Activated naive CD4-positive, alpha-beta T cell treated with anti-CD3 and anti-CD28 coated beads, Interleukin-2, amount 50 U/mL, for 24 hours (primary cell): ENCODE measurements at regions not wholly inside any gene's neighbourhood (a gene's known extent, or its start where the extent isn't known, plus 50 kb on each side); places are given as distances from the start of the nearest gene placed in this dataset.

Experiments used
- H3K27ac Mint-ChIP-seq: one replicate; pipeline ENCODE4 v1.8.0; 2021; ENCODE audit warnings: mild to moderate bottlenecking, mixed read lengths
- H3K27me3 Mint-ChIP-seq: one replicate; pipeline ENCODE4 v1.8.0; 2021; ENCODE audit warnings: mixed read lengths
- H3K36me3 Mint-ChIP-seq: one replicate; pipeline ENCODE4 v1.8.0; 2021; ENCODE audit warnings: mixed read lengths
- H3K4me1 Mint-ChIP-seq: one replicate; pipeline ENCODE4 v1.8.0; 2021; ENCODE audit warnings: mixed read lengths
- H3K4me3 Mint-ChIP-seq: one replicate; pipeline ENCODE4 v1.8.0; 2021; ENCODE audit warnings: mild to moderate bottlenecking, mixed read lengths
- H3K9me3 Mint-ChIP-seq: one replicate; pipeline ENCODE4 v1.8.0; 2021; ENCODE audit warnings: mixed read lengths

- Mint-ChIP-seq H3K4me1 (no peaks in the 10 kb centered on the region), H3K36me3 (no peaks in the 10 kb centered on the region), H3K4me3 (no peak overlapping the region), H3K27ac (no peak overlapping the region), H3K27me3 (no peaks in the 10 kb centered on the region), H3K9me3 (peaks cover 29% of the 10 kb centered on the region)
These were observed 236.4 kb upstream of the SPRY2 start for GRCh38 chr13:80577285-80577684.

GRCh38 chr13:80574113-80574850, 233.4 kb upstream of the SPRY2 start:
- H3K4me3 Mint-ChIP-seq = no peak overlapping the region
- H3K36me3 Mint-ChIP-seq = no peaks in the 10 kb centered on the region
- no peaks in the 10 kb centered on the region for H3K4me1 Mint-ChIP-seq
- H3K27ac Mint-ChIP-seq = no peak overlapping the region
- H3K27me3 Mint-ChIP-seq = no peaks in the 10 kb centered on the region
- H3K9me3 Mint-ChIP-seq = peaks cover 14% of the 10 kb centered on the region

GRCh38 chr13:80572923-80573316, 232.0 kb upstream of the SPRY2 start:
- H3K27ac Mint-ChIP-seq = no peak overlapping the region
- peaks cover 8% of the 10 kb centered on the region for H3K9me3 Mint-ChIP-seq
- no peak overlapping the region for H3K4me3 Mint-ChIP-seq
- no peaks in the 10 kb centered on the region for H3K27me3 Mint-ChIP-seq
- no peaks in the 10 kb centered on the region for H3K4me1 Mint-ChIP-seq
- no peaks in the 10 kb centered on the region for H3K36me3 Mint-ChIP-seq

GRCh38 chr13:80572308-80572922, 231.5 kb upstream of the SPRY2 start:
- no peaks in the 10 kb centered on the region for H3K4me1 Mint-ChIP-seq
- H3K27ac Mint-ChIP-seq = no peak overlapping the region
- H3K4me3 Mint-ChIP-seq = no peak overlapping the region
- H3K9me3 Mint-ChIP-seq = peaks cover 10% of the 10 kb centered on the region
- H3K36me3 Mint-ChIP-seq = no peaks in the 10 kb centered on the region
- no peaks in the 10 kb centered on the region for H3K27me3 Mint-ChIP-seq

- Mint-ChIP-seq H3K27ac (no peak overlapping the region), H3K36me3 (no peaks in the 10 kb centered on the region), H3K27me3 (no peaks in the 10 kb centered on the region), H3K9me3 (peaks cover 9% of the 10 kb centered on the region), H3K4me3 (no peak overlapping the region), H3K4me1 (no peaks in the 10 kb centered on the region)
These were observed 230.7 kb upstream of the SPRY2 start for GRCh38 chr13:80571346-80572307.

GRCh38 chr13:80563439-80563838, 222.5 kb upstream of the SPRY2 start:
- no peak overlapping the region for H3K27ac Mint-ChIP-seq
- H3K4me3 Mint-ChIP-seq = no peak overlapping the region
- H3K9me3 Mint-ChIP-seq = peaks cover 4% of the 10 kb centered on the region
- H3K4me1 Mint-ChIP-seq = no peaks in the 10 kb centered on the region
- H3K27me3 Mint-ChIP-seq = no peaks in the 10 kb centered on the region
- H3K36me3 Mint-ChIP-seq = no peaks in the 10 kb centered on the region

GRCh38 chr13:80562433-80563156, 221.7 kb upstream of the SPRY2 start:
- H3K4me1 Mint-ChIP-seq = no peaks in the 10 kb centered on the region

GRCh38 chr13:80560609-80561008, 219.7 kb upstream of the SPRY2 start:
- no peaks in the 10 kb centered on the region for H3K27me3 Mint-ChIP-seq
- no peak overlapping the region for H3K4me3 Mint-ChIP-seq
- H3K9me3 Mint-ChIP-seq = no peaks in the 10 kb centered on the region
- no peak overlapping the region for H3K27ac Mint-ChIP-seq
- no peaks in the 10 kb centered on the region for H3K4me1 Mint-ChIP-seq
- H3K36me3 Mint-ChIP-seq = no peaks in the 10 kb centered on the region

More at GRCh38 chr13:80562433-80563156, 221.7 kb upstream of the SPRY2 start:
- Mint-ChIP-seq H3K36me3 (no peaks in the 10 kb centered on the region), H3K4me3 (no peak overlapping the region), H3K9me3 (no peaks in the 10 kb centered on the region), H3K27ac (no peak overlapping the region), H3K27me3 (no peaks in the 10 kb centered on the region)

GRCh38 chr13:80559944-80560343, 219.0 kb upstream of the SPRY2 start:
- Mint-ChIP-seq H3K27me3 (no peaks in the 10 kb centered on the region), H3K4me1 (no peaks in the 10 kb centered on the region), H3K9me3 (no peaks in the 10 kb centered on the region), H3K36me3 (no peaks in the 10 kb centered on the region), H3K27ac (no peak overlapping the region), H3K4me3 (no peak overlapping the region)

- no peaks in the 10 kb centered on the region for H3K36me3 Mint-ChIP-seq
- H3K9me3 Mint-ChIP-seq = no peaks in the 10 kb centered on the region
- no peaks in the 10 kb centered on the region for H3K4me1 Mint-ChIP-seq
- no peaks in the 10 kb centered on the region for H3K27me3 Mint-ChIP-seq
- no peak overlapping the region for H3K4me3 Mint-ChIP-seq
- H3K27ac Mint-ChIP-seq = no peak overlapping the region
These were observed 217.1 kb upstream of the SPRY2 start for GRCh38 chr13:80558074-80558473.

GRCh38 chr13:80555796-80556678, 215.1 kb upstream of the SPRY2 start:
- Mint-ChIP-seq H3K27me3 (no peaks in the 10 kb centered on the region), H3K4me3 (no peak overlapping the region), H3K4me1 (no peaks in the 10 kb centered on the region), H3K27ac (no peak overlapping the region), H3K9me3 (no peaks in the 10 kb centered on the region), H3K36me3 (no peaks in the 10 kb centered on the region)

GRCh38 chr13:80552851-80553440, 212.0 kb upstream of the SPRY2 start:
- Mint-ChIP-seq H3K4me3 (no peak overlapping the region), H3K27me3 (no peaks in the 10 kb centered on the region), H3K27ac (no peak overlapping the region), H3K4me1 (no peaks in the 10 kb centered on the region), H3K36me3 (no peaks in the 10 kb centered on the region), H3K9me3 (no peaks in the 10 kb centered on the region)

GRCh38 chr13:80551650-80552497, 210.9 kb upstream of the SPRY2 start:
- no peaks in the 10 kb centered on the region for H3K9me3 Mint-ChIP-seq
- no peak overlapping the region for H3K27ac Mint-ChIP-seq
- H3K4me3 Mint-ChIP-seq = no peak overlapping the region

More at GRCh38 chr13:80551650-80552497, 210.9 kb upstream of the SPRY2 start:
- Mint-ChIP-seq H3K4me1 (no peaks in the 10 kb centered on the region), H3K27me3 (no peaks in the 10 kb centered on the region), H3K36me3 (no peaks in the 10 kb centered on the region)
